Activated CD8-positive, alpha-beta T cell treated with anti-CD3 and anti-CD28 coated beads for 36 hours (primary cell): ENCODE measurements at regions not wholly inside any gene's neighbourhood (a gene's known extent, or its start where the extent isn't known, plus 50 kb on each side); places are given as distances from the start of the nearest gene placed in this dataset.

ENCODE experiments used
- ATAC-seq: fragments of 200-7000 bp; cut with Tn5 transposase; one replicate; pipeline ENCODE4 v1.10.0; 2021; ENCODE audit warnings: mild to moderate bottlenecking, moderate library complexity
- CTCF ChIA-PET: fragments of 350-600 bp; sonication (Branson Sonifier 250); formaldehyde crosslinking; loops from one replicate; lab custom pipeline; 2021; ENCODE audit warnings: antibody characterized with exemption; lab: Charles Lee
- POLR2A ChIA-PET: fragments of 350-600 bp; sonication (Branson Sonifier 250); formaldehyde crosslinking; loops from one replicate; lab custom pipeline; 2021; ENCODE audit warnings: antibody characterized with exemption; lab: Charles Lee
- DNase-seq: peaks from one replicate; pipeline ENCODE4 v3.0.0-alpha.2; 2020
- H3K27ac Mint-ChIP-seq: one replicate; pipeline ENCODE4 v1.8.0; 2021; ENCODE audit warnings: mild to moderate bottlenecking, mixed read lengths
- H3K27me3 Mint-ChIP-seq: one replicate; pipeline ENCODE4 v1.8.0; 2021; ENCODE audit warnings: mixed read lengths
- H3K36me3 Mint-ChIP-seq: one replicate; pipeline ENCODE4 v1.8.0; 2021; ENCODE audit warnings: low read depth, mixed read lengths
- H3K4me1 Mint-ChIP-seq: one replicate; pipeline ENCODE4 v1.8.0; 2021; ENCODE audit warnings: low read depth, mixed read lengths
- H3K4me3 Mint-ChIP-seq: one replicate; pipeline ENCODE4 v1.8.0; 2021; ENCODE audit warnings: mild to moderate bottlenecking, moderate library complexity, mixed read lengths
- H3K9me3 Mint-ChIP-seq: one replicate; pipeline ENCODE4 v1.8.0; 2021; ENCODE audit warnings: mixed read lengths
- intact Hi-C: fragments of 100-400 bp; cut with micrococcal nuclease; formaldehyde crosslinking; loops from one replicate; pipeline ENCODE4 v1.10.0; 2022
- TF ChIP-seq, protein P1 (sequence below): fragments of 200-600 bp; IDR thresholded peaks from one replicate; pipeline ENCODE4 v1.8.0; 2022; ENCODE audit warnings: antibody characterized with exemption, mild to moderate bottlenecking

GRCh38 chr6:101279410-101279809 is 114.1 kb upstream of the GRIK2 start:
- no peaks in the 10 kb centered on the region for H3K27me3 Mint-ChIP-seq
- H3K27ac Mint-ChIP-seq: no peak overlapping the region
- no peaks in the 10 kb centered on the region for H3K36me3 Mint-ChIP-seq
- no peaks in the 10 kb centered on the region for H3K4me1 Mint-ChIP-seq
- TF ChIP-seq, protein P1, sequence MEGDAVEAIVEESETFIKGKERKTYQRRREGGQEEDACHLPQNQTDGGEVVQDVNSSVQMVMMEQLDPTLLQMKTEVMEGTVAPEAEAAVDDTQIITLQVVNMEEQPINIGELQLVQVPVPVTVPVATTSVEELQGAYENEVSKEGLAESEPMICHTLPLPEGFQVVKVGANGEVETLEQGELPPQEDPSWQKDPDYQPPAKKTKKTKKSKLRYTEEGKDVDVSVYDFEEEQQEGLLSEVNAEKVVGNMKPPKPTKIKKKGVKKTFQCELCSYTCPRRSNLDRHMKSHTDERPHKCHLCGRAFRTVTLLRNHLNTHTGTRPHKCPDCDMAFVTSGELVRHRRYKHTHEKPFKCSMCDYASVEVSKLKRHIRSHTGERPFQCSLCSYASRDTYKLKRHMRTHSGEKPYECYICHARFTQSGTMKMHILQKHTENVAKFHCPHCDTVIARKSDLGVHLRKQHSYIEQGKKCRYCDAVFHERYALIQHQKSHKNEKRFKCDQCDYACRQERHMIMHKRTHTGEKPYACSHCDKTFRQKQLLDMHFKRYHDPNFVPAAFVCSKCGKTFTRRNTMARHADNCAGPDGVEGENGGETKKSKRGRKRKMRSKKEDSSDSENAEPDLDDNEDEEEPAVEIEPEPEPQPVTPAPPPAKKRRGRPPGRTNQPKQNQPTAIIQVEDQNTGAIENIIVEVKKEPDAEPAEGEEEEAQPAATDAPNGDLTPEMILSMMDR: no peak
- H3K9me3 Mint-ChIP-seq: no peaks in the 10 kb centered on the region
- H3K4me3 Mint-ChIP-seq: no peak overlapping the region
- POLR2A ChIA-PET: interaction anchor here (0.6 kb wide), 1 partner anchor 156 kb away, joined by 4 read pairs; no protein-coding TSS in a partner anchor
- DNase-seq: no peak
- intact Hi-C loops: no loop called here
- CTCF ChIA-PET: no interaction called here
- no peak for ATAC-seq

DNA sequence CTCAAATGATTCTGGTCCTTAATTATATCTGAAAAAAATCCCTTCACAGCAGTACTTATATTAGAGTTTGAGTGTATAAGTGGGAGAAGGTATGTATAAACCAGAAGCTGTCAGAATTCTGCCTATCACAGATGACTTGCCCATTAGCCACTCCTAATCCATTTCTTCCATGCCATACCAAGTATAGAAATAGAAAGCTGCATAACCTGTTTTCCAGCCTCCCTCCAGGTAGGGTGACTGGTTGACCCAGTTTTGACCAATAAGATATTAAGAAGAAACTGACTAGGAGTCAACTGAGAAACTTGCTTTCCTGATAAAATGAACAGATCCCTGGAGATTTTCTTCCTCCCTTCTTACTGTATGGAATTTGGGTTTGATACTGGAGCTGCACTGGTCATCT is 112.2 kb upstream of the GRIK2 start:
- Mint-ChIP-seq H3K4me3 (no peak overlapping the region), H3K36me3 (no peaks in the 10 kb centered on the region), H3K4me1 (no peaks in the 10 kb centered on the region), H3K27me3 (no peaks in the 10 kb centered on the region), H3K9me3 (no peaks in the 10 kb centered on the region), H3K27ac (no peak overlapping the region)
- DNase-seq (no peak), ATAC-seq (no peak)
- intact Hi-C loops: no loop called here
- CTCF ChIA-PET: no interaction called here
- POLR2A ChIA-PET: no interaction called here
- TF ChIP-seq, protein P1: no peak

- intact Hi-C loops: no loop called here
- H3K9me3 Mint-ChIP-seq: no peaks in the 10 kb centered on the region
- no peaks in the 10 kb centered on the region for H3K36me3 Mint-ChIP-seq
- ChIA-PET CTCF (no interaction called here), POLR2A (no interaction called here)
- no peaks in the 10 kb centered on the region for H3K27me3 Mint-ChIP-seq
- no peaks in the 10 kb centered on the region for H3K4me1 Mint-ChIP-seq
- no peak overlapping the region for H3K27ac Mint-ChIP-seq
- TF ChIP-seq, protein P1: no peak
- H3K4me3 Mint-ChIP-seq: no peak overlapping the region
- no peak for DNase-seq
- no peak for ATAC-seq
Observed at GRCh38 chr6:101284131-101284530, 109.4 kb upstream of the GRIK2 start.

DNA sequence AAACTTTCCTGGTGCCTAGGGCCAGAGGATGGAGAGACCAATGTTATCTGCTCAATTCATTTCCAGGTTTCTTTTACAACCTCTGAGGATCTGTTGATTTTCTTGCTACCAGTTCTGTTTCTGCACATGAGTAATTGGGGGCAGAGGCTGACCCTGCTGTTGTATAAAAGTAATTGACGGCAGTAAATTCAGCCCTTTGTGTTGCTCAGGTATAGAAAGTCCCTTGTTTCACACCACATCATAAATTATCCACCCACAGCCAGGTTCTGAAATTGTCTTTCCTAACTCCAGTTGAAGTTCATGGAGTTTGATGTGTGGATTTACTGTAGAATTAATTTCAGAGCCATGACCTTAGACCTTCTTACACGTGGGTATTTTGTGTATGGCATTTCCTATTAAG is 107.4 kb upstream of the GRIK2 start:
- DNase-seq (no peak), ATAC-seq (no peak)
- no peaks in the 10 kb centered on the region for H3K27me3 Mint-ChIP-seq
- peaks cover 2% of the 10 kb centered on the region for H3K9me3 Mint-ChIP-seq
- no peak overlapping the region for H3K27ac Mint-ChIP-seq
- CTCF ChIA-PET: no interaction called here
- no peak overlapping the region for H3K4me3 Mint-ChIP-seq
- no peaks in the 10 kb centered on the region for H3K36me3 Mint-ChIP-seq
- H3K4me1 Mint-ChIP-seq: no peaks in the 10 kb centered on the region
- POLR2A ChIA-PET: no interaction called here
- intact Hi-C loops: no loop called here
- TF ChIP-seq, protein P1: no peak

DNA sequence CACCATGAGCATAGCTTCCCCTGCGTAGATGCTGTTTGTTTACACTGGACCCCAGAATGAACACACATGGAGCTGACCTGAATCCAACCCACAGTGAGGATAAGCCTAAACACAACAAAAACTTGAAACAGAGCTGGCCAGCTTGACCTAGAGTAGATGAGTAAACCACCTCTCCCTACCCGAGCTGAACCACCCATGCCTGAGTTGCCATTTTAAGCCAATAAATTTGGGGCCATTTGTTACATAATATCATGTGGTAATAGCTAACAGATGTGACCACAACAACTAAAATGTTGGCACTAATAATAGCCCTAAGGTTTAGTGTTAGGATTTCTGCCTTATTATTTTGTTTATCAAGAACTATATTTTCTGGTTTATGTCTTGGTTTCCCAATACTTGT is 103.2 kb upstream of the GRIK2 start:
- no peak overlapping the region for H3K4me3 Mint-ChIP-seq
- POLR2A ChIA-PET: no interaction called here
- no peaks in the 10 kb centered on the region for H3K27me3 Mint-ChIP-seq
- CTCF ChIA-PET: no interaction called here
- H3K27ac Mint-ChIP-seq: no peak overlapping the region
- no peaks in the 10 kb centered on the region for H3K4me1 Mint-ChIP-seq
- no peaks in the 10 kb centered on the region for H3K36me3 Mint-ChIP-seq
- DNase-seq: no peak
- intact Hi-C loops: no loop called here
- H3K9me3 Mint-ChIP-seq: peaks cover 9% of the 10 kb centered on the region
- ATAC-seq: no peak
- TF ChIP-seq, protein P1: no peak
